Transverse colon (tissue), 4 donors: ENCODE measurements at regions not wholly inside any gene's neighbourhood (a gene's known extent, or its start where the extent isn't known, plus 50 kb on each side); places are given as distances from the start of the nearest gene placed in this dataset.
"Not testable (repeated sequence)": the region's sequence is repeated elsewhere in the genome, so short reads cannot be mapped to it uniquely, and the experiment has no call there.

Experiments used
- DNase-seq: peaks from one replicate; pipeline ENCODE4 v3.0.0-alpha.2; 2019
- H3K27ac ChIP-seq, 4 donors: fragments of 200-600 bp; sonication (generic); 2 replicates each; pipeline ENCODE4 v1.5.1; 2016 to 2018; ENCODE audit warnings: inconsistent platforms in 4 of 4
- H3K27me3 ChIP-seq: fragments of 200-600 bp; sonication (generic); 2 replicates; pipeline ENCODE4 v1.5.1; 2017; ENCODE audit warnings: inconsistent platforms
- H3K36me3 ChIP-seq, 4 donors: fragments of 200-600 bp; sonication (generic); 2 replicates each; pipeline ENCODE4 v1.5.1; 2017 to 2019; ENCODE audit warnings: inconsistent platforms in 4 of 4
- H3K4me1 ChIP-seq, 4 donors: fragments of 200-600 bp; sonication (generic); 2 replicates each; pipeline ENCODE4 v1.5.1; 2017 to 2020; ENCODE audit warnings: inconsistent platforms in 4 of 4
- H3K4me3 ChIP-seq, 4 donors: fragments of 200-600 bp; sonication (generic); 1 replicate in 1 of 4; 2 replicates in 3 of 4; pipeline versions ENCODE4 v1.5.1 to v1.6.1; 2017 to 2019; ENCODE audit warnings: inconsistent platforms in 4 of 4
- H3K9me3 ChIP-seq, 2 donors: fragments of 200-600 bp; sonication (generic); 2 replicates each; pipeline ENCODE4 v1.5.1; 2017 to 2019; ENCODE audit warnings: inconsistent platforms in 2 of 2
- CTCF ChIP-seq, 5 experiments: fragments of 200-600 bp in 3 of 5; fragments of 450-650 bp in 2 of 5; sonication (generic) in 3 of 5; IDR thresholded peaks; 1 replicate in 2 of 5; 2 replicates in 3 of 5; pipeline ENCODE4 v1.5.1; 2016 to 2017; ENCODE audit warnings: antibody characterized with exemption in 5 of 5, inconsistent platforms in 3 of 5, mild to moderate bottlenecking in 2 of 5, moderate library complexity in 1 of 5
- EP300 ChIP-seq: sonication (generic); formaldehyde crosslinking; IDR thresholded peaks from one replicate; pipeline ENCODE4 v1.6.1; 2017; ENCODE audit warnings: antibody characterized with exemption, low read depth
- POLR2A ChIP-seq: fragments of 450-650 bp; IDR thresholded peaks from one replicate; pipeline ENCODE4 v1.6.1; 2016; ENCODE audit warnings: antibody characterized with exemption, mild to moderate bottlenecking, moderate library complexity
- POLR2AphosphoS5 ChIP-seq, 3 donors: sonication (generic); formaldehyde crosslinking; IDR thresholded peaks; one replicate each; pipeline ENCODE4 v1.6.1; 2016; ENCODE audit warnings: antibody characterized with exemption in 3 of 3
- WGBS, 2 donors: methylation state at CpG; one replicate each; pipeline ENCODE4 v1.1.5; 2018; ENCODE audit warnings: low coverage in 1 of 2; 5-methylcytosine and 5-hydroxymethylcytosine counted together
- in situ Hi-C, 4 donors: fragments of 200-750 bp; cut with MboI; loops; one replicate each; pipeline versions ENCODE4 v1.15.0 to v1.15.1; 2017; ENCODE audit warnings: low sequenced_read_pairs in 3 of 4, low pct_ligation_motif_present in 1 of 4, low pct_unique_long_range_greater_than_20kb in 1 of 4
- intact Hi-C: fragments of 100-400 bp; cut with DNase I; formaldehyde crosslinking; loops from one replicate; pipeline ENCODE4 v1.15.1; 2023; ENCODE audit warnings: low total_unique reads

GRCh38 chr4:74505355-74505978 lies 60.5 kb downstream of the AREG start:
- H3K36me3 ChIP-seq, H3K27ac ChIP-seq, in situ Hi-C loops, intact Hi-C loops, H3K27me3 ChIP-seq, H3K4me3 ChIP-seq, H3K9me3 ChIP-seq, H3K4me1 ChIP-seq: not testable (repeated sequence)
- peak; percentile 52 for DNase-seq
- 38% methylated on average over 5 of the region's 5 CpGs; no CpG with 5 or more reads in 1 of the 2 donors for WGBS, 2 donors

GRCh38 chr4:74509363-74509762 lies 64.4 kb downstream of the AREG start:
- intact Hi-C loops, H3K9me3 ChIP-seq, H3K4me3 ChIP-seq, H3K4me1 ChIP-seq, H3K27me3 ChIP-seq, in situ Hi-C loops, H3K36me3 ChIP-seq, DNase-seq, H3K27ac ChIP-seq: not testable (repeated sequence)
- WGBS, 2 donors = 59 to 72% methylated on average over 3 of the region's 3 CpGs

DNA sequence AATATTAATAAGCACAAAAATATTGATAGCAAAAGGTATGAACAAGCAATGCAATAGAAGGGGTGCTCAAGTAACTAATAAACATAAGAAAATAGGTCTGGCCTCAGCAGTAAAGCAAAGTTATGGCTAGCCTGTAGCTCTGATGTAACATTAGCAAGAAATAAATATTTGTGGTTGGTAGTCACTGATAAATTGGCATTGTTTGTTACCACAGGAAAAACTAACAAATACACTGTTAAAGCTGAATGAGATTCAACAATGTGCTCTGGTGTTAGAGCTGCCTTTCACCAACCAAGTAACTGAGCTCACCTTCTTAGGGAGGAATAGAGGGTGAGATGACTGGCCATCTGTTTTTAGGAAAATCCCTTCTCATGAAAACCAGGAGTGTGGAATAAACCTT lies 71.4 kb downstream of the AREG start:
- Histone ChIP-seq H3K27me3 (no peaks in the 10 kb centered on the region), H3K27ac (no peak overlapping the region), H3K4me3 (no peak overlapping the region), H3K9me3 (no peaks in the 10 kb centered on the region), H3K36me3 (no peaks in the 10 kb centered on the region), H3K4me1 (no peaks in the 10 kb centered on the region)
- intact Hi-C loops = no loop called here
- DNase-seq = no peak
- no peak for TF ChIP-seq POLR2A
- no peak for TF ChIP-seq CTCF (IDR thresholded peaks at IDR 0.05)
- TF ChIP-seq POLR2AphosphoS5 (IDR thresholded peaks at IDR 0.05) = no peak
- no peak for TF ChIP-seq EP300
- in situ Hi-C loops = no loop called here

- H3K4me1 ChIP-seq = no peaks in the 10 kb centered on the region
- no peak overlapping the region for H3K4me3 ChIP-seq
- H3K27me3 ChIP-seq = no peaks in the 10 kb centered on the region
- in situ Hi-C loops (no loop called here), intact Hi-C loops (no loop called here)
- no peaks in the 10 kb centered on the region for H3K36me3 ChIP-seq
- DNase-seq = no peak
- WGBS, 2 donors = 85 to 91% methylated on average over 3 to 4 of the region's 4 CpGs
- TF ChIP-seq POLR2A (no peak), CTCF (IDR thresholded peaks at IDR 0.05) (no peak), EP300 (no peak), POLR2AphosphoS5 (IDR thresholded peaks at IDR 0.05) (no peak)
- no peak overlapping the region for H3K27ac ChIP-seq
- no peaks in the 10 kb centered on the region for H3K9me3 ChIP-seq
Observed at GRCh38 chr4:74517996-74518395, 73.1 kb downstream of the AREG start.

GRCh38 chr4:74522251-74522991 lies 77.5 kb downstream of the AREG start:
- Histone ChIP-seq H3K36me3 (no peaks in the 10 kb centered on the region), H3K9me3 (no peaks in the 10 kb centered on the region), H3K27me3 (no peaks in the 10 kb centered on the region), H3K4me3 (no peak overlapping the region), H3K27ac (no peak overlapping the region), H3K4me1 (no peaks in the 10 kb centered on the region)
- intact Hi-C loops = no loop called here
- in situ Hi-C loops = no loop called here
- 77 to 79% methylated on average over 3 of the region's 3 CpGs for WGBS, 2 donors
- DNase-seq = no peak
- no peak for TF ChIP-seq POLR2A
- TF ChIP-seq POLR2AphosphoS5 (IDR thresholded peaks at IDR 0.05) = no peak
- TF ChIP-seq CTCF (IDR thresholded peaks at IDR 0.05) = no peak
- TF ChIP-seq EP300 = no peak
